Lung (tissue), 11 donors: ENCODE measurements at regions not wholly inside any gene's neighbourhood (a gene's known extent, or its start where the extent isn't known, plus 50 kb on each side); places are given as distances from the start of the nearest gene placed in this dataset.

ENCODE experiments used
- ATAC-seq: fragments of 200-7000 bp; cut with Tn5 transposase; one replicate; pipeline ENCODE4 v1.9.1; 2020; ENCODE audit warnings: moderate number of reproducible peaks; ENCODE audit not compliant: insufficient read depth, low FRiP score
- DNase-seq, 3 donors: peaks; one replicate each; pipeline ENCODE4 v3.0.0-alpha.2; 2013 to 2017
- H3K27ac ChIP-seq, 2 donors: one replicate each; pipeline ENCODE4 v1.5.1; 2013; ENCODE audit warnings: mild to moderate bottlenecking in 2 of 2, moderate library complexity in 2 of 2, control low read depth in 1 of 2, inconsistent platforms in 1 of 2, low read depth in 1 of 2, low read length in 1 of 2
- H3K27me3 ChIP-seq, 3 donors: one replicate each; pipeline ENCODE4 v1.5.1; 2013; ENCODE audit warnings: low read length in 2 of 3; ENCODE audit not compliant: control insufficient read depth in 3 of 3, insufficient read depth in 3 of 3
- H3K36me3 ChIP-seq, 4 donors: one replicate each; pipeline ENCODE4 v1.5.1; 2013; ENCODE audit warnings: low read length in 4 of 4, mild to moderate bottlenecking in 1 of 4, moderate library complexity in 1 of 4; ENCODE audit not compliant: control insufficient read depth in 4 of 4, insufficient read depth in 4 of 4
- H3K4me1 ChIP-seq, 5 donors: one replicate each; pipeline ENCODE4 v1.5.1; 2013; ENCODE audit warnings: low read length in 5 of 5, mild to moderate bottlenecking in 2 of 5, moderate library complexity in 1 of 5; ENCODE audit not compliant: control insufficient read depth in 5 of 5, insufficient read depth in 5 of 5
- H3K4me3 ChIP-seq: one replicate; pipeline ENCODE4 v1.5.1; 2013; ENCODE audit warnings: mild to moderate bottlenecking, control low read depth, moderate library complexity
- H3K9ac ChIP-seq, 2 donors: one replicate each; pipeline ENCODE4 v1.5.1; 2013; ENCODE audit warnings: low read length in 2 of 2, control low read depth in 1 of 2; ENCODE audit not compliant: insufficient read depth in 1 of 2
- H3K9me3 ChIP-seq, 4 donors: one replicate each; pipeline ENCODE4 v1.5.1; 2013; ENCODE audit warnings: low read length in 3 of 4, mild to moderate bottlenecking in 1 of 4, moderate library complexity in 1 of 4; ENCODE audit not compliant: control insufficient read depth in 4 of 4, insufficient read depth in 3 of 4
- CTCF ChIP-seq: IDR thresholded peaks from 2 replicates; pipeline ENCODE4 v1.5.1; 2012; ENCODE audit warnings: mild to moderate bottlenecking; ENCODE audit errors: control extremely low read depth, extremely low read depth
- WGBS, 2 donors: extraction: QIAGEN DNeasy Blood & Tissue Kit; methylation state at CpG; one replicate each; pipeline ENCODE4 v1.1.7; 2013; 5-methylcytosine and 5-hydroxymethylcytosine counted together
- donor health status: control.
- donor health status: control.
- donor health status: Bipolar disorder and iron deficiency.
- donor health status: healthy.
- donor health status: DM: yes; HTN: yes; CAD: no.

- Histone ChIP-seq H3K36me3 (no peaks in the 10 kb centered on the region), H3K27me3 (no peaks in the 10 kb centered on the region), H3K9ac (no peak overlapping the region), H3K27ac (no peak overlapping the region), H3K4me3 (no peak overlapping the region), H3K9me3 (peaks cover 0 to 4% (median 0%) of the 10 kb centered on the region in 4 donors), H3K4me1 (no peaks in the 10 kb centered on the region)
- TF ChIP-seq CTCF = no peak
- no peak for ATAC-seq
- 88 to 90% methylated on average over 8 of the region's 8 CpGs for WGBS, 2 donors
- no peak for DNase-seq
Measured at GRCh38 chr16:76768948-76769347, 422.0 kb upstream of the MON1B start.

- no peaks in the 10 kb centered on the region for H3K27me3 ChIP-seq
- H3K4me3 ChIP-seq = no peak overlapping the region
- H3K9ac ChIP-seq = no peak overlapping the region
- no peak overlapping the region for H3K27ac ChIP-seq
- no peak for DNase-seq
- 68 to 79% methylated on average over 1 of the region's 1 CpG for WGBS, 2 donors
- no peaks in the 10 kb centered on the region for H3K4me1 ChIP-seq
- no peaks in the 10 kb centered on the region for H3K36me3 ChIP-seq
- peaks cover 0 to 4% (median 0%) of the 10 kb centered on the region in 4 donors for H3K9me3 ChIP-seq
- no peak for ATAC-seq
- no peak for TF ChIP-seq CTCF
Measured at GRCh38 chr16:76771216-76771615, 419.8 kb upstream of the MON1B start.

GRCh38 chr16:76777721-76778465 lies 413.1 kb upstream of the MON1B start:
- H3K9ac ChIP-seq = no peak overlapping the region
- TF ChIP-seq CTCF = no peak
- DNase-seq (no peak), ATAC-seq (no peak)
- no peak overlapping the region for H3K4me3 ChIP-seq
- no peaks in the 10 kb centered on the region for H3K9me3 ChIP-seq
- H3K36me3 ChIP-seq = no peaks in the 10 kb centered on the region
- no peaks in the 10 kb centered on the region for H3K4me1 ChIP-seq
- no peak overlapping the region for H3K27ac ChIP-seq
- 76 to 84% methylated on average over 7 of the region's 7 CpGs for WGBS, 2 donors
- no peaks in the 10 kb centered on the region for H3K27me3 ChIP-seq

GRCh38 chr16:76780556-76780955 lies 410.4 kb upstream of the MON1B start:
- Histone ChIP-seq H3K4me1 (no peaks in the 10 kb centered on the region), H3K27ac (no peak overlapping the region), H3K36me3 (no peaks in the 10 kb centered on the region), H3K27me3 (no peaks in the 10 kb centered on the region), H3K9ac (no peak overlapping the region), H3K4me3 (no peak overlapping the region), H3K9me3 (no peaks in the 10 kb centered on the region)
- no peak for TF ChIP-seq CTCF
- DNase-seq (no peak), ATAC-seq (no peak)
